Uterus (tissue), 2 donors: ENCODE measurements at regions not wholly inside any gene's neighbourhood (a gene's known extent, or its start where the extent isn't known, plus 50 kb on each side); places are given as distances from the start of the nearest gene placed in this dataset.

Source experiments
- CTCF ChIP-seq, 4 experiments: fragments of 200-600 bp in 2 of 4; fragments of 450-650 bp in 2 of 4; sonication (generic) in 2 of 4; IDR thresholded peaks; one replicate each; pipeline ENCODE4 v1.5.1; 2016 to 2019; ENCODE audit warnings: antibody characterized with exemption in 4 of 4, mild to moderate bottlenecking in 2 of 4, moderate library complexity in 1 of 4
- POLR2A ChIP-seq, 2 donors: fragments of 450-650 bp; IDR thresholded peaks; one replicate each; pipeline ENCODE4 v1.6.1; 2016; ENCODE audit warnings: antibody characterized with exemption in 2 of 2, mild to moderate bottlenecking in 1 of 2, moderate library complexity in 1 of 2

DNA sequence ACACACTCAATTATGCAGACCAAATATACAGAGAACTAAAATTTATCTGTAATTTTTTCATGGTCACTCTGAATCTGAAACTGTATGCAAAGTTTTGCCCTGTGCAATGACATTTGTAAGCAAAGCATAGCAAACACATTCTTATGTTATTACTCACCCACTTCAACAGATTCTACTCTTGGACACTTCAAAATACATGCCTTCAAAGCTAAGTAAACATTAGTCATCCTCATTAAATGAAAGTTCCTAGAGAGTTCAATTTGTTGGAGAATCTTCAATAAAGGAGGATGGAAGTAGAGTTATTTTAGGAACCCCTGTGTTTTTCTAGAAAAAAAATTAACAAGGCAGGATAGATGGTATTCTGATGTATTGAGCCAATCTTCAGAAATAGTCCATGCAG, 639.7 kb upstream of the C9orf72 start:
- no peak for TF ChIP-seq POLR2A (IDR thresholded peaks at IDR 0.05)
- no peak for TF ChIP-seq CTCF (IDR thresholded peaks at IDR 0.05)
